AG09309 (cell line): ENCODE measurements at regions not wholly inside any gene's neighbourhood (a gene's known extent, or its start where the extent isn't known, plus 50 kb on each side); places are given as distances from the start of the nearest gene placed in this dataset.

ENCODE experiments used
- DNase-seq: peaks from one replicate; pipeline ENCODE4 v3.0.0-alpha.2; 2010; ENCODE audit warnings: low read depth
- H3K4me3 ChIP-seq: 2 replicates; pipeline ENCODE4 v1.5.1; 2011; ENCODE audit warnings: mild to moderate bottlenecking, low read depth, low read length, moderate library complexity; ENCODE audit not compliant: control insufficient read depth
- CTCF ChIP-seq: IDR thresholded peaks from 2 replicates; pipeline ENCODE4 v1.5.1; 2011; ENCODE audit warnings: mild to moderate bottlenecking, low read depth, low read length, inconsistent platforms; ENCODE audit not compliant: insufficient read depth, control insufficient read depth; ENCODE audit errors: missing control alignments

GRCh38 chr9:109934857-109935215 lies 154.8 kb downstream of the PALM2AKAP2 start:
- no peak overlapping the region for H3K4me3 ChIP-seq
- TF ChIP-seq CTCF = no peak
- DNase-seq = no peak

- H3K4me3 ChIP-seq = no peak overlapping the region
- DNase-seq = no peak
- TF ChIP-seq CTCF = no peak
These were observed 155.5 kb downstream of the PALM2AKAP2 start for GRCh38 chr9:109935406-109936087.

GRCh38 chr9:109937861-109938453 lies 158.0 kb downstream of the PALM2AKAP2 start:
- no peak for DNase-seq
- no peak for TF ChIP-seq CTCF
- H3K4me3 ChIP-seq = no peak overlapping the region

- no peak for DNase-seq
These were observed 159.8 kb downstream of the PALM2AKAP2 start for GRCh38 chr9:109939698-109940342.

GRCh38 chr9:109940561-109940960 lies 160.6 kb downstream of the PALM2AKAP2 start:
- TF ChIP-seq CTCF = no peak
- no peak for DNase-seq
- no peak overlapping the region for H3K4me3 ChIP-seq

More at GRCh38 chr9:109939698-109940342, 159.8 kb downstream of the PALM2AKAP2 start:
- TF ChIP-seq CTCF = no peak
- no peak overlapping the region for H3K4me3 ChIP-seq

- no peak overlapping the region for H3K4me3 ChIP-seq
- DNase-seq = no peak
- no peak for TF ChIP-seq CTCF
These were observed 161.8 kb downstream of the PALM2AKAP2 start for GRCh38 chr9:109941771-109942170.
